ENCODE measurements at regions not wholly inside any gene's neighbourhood (a gene's known extent, or its start where the extent isn't known, plus 50 kb on each side); places are given as distances from the start of the nearest gene placed in this dataset.
"Not testable (repeated sequence)": the region's sequence is repeated elsewhere in the genome, so short reads cannot be mapped to it uniquely, and the experiment has no call there.

DNA sequence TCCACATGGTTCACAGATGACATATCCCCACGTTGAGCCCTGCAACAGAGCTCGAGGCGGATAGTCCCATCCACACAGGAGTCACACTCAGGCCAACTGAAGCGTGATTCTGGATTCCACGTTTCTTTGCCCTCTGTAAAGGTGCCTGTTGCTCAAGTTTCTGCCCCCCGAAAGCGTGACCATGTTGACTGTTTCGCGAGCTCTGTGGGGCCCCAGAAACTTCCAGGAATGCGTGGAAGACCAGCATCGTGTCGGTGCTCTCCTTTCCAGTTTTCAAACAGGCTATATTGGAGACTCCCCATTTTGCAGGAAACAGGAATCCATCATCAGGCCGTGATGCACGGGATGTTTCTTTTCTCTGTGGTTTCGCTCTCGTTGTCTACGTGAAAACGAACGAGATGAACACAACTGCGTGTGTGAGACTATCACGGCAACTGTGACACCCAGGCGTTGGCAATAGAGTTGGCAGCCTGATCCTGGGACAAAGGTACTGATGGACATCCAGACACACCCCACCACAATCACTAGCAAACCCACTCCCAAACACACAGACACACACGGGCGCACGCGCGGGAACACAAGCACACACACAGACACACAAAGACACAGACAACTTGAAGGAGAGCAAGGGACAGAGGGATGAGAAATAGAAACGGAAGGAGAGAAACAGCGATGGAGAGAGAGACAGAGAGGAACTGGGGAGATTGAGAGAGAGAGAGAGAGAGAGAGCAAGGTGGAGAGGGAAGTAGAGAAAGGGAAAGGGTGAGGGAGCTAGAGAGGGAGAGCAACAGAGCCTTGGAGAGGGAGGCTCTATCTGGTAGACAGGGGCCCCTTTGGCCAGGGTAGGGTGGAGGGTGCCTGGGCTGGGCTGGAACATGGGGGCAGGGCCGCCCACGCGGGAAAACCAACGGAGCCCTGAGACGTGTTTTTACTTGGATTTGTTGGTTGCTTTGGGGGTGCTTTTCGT, 1609.3 kb downstream of the SPATA31A7 start:
- Mint-ChIP-seq H3K27me3 (ENCODE audit: low read depth in 3 of 3) (peaks cover 22 to 35% (median 33%) of the 10 kb centered on the region in 3 donors), H3K4me3 (peak overlapping the region; percentile 47 to 74 (median 67)), H3K36me3 (peaks cover 0 to 10% (median 3%) of the 10 kb centered on the region in 3 donors), H3K4me1 (peaks cover 33 to 37% of the 10 kb centered on the region in 2 donors), H3K9me3 (peaks cover 0 to 12% (median 6%) of the 10 kb centered on the region in 6 donors), H3K27ac (peak overlapping the region in 2 of 6 donors; percentile 4)
- DNase-seq = peak in 2 of 3 donors; percentile 16 to 19

DNA sequence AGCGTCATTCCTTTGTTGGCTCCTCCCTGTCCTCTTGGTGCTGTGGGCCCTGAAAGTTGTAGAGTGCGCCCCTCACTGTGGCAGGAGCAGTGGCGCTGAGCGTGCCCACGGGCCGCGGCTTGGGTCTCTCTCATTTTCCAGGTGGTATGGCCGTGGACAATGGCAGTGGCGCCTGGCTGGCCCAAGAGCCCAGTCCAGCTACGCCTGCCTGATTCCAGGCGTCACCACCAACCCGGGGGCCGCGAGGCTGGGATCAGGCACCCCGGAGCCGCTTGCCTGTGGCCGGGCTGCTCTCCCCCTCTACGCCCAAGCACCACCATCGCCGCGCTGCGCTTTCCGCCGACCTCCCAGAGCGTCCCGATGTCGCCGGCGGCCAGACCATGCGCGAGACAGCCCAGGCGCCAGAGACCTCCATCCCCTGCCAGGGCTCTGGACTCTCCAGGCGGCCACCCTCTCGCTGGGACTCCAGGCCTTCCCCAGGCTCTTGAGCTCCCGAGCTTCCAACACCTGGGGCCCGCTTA, 1610.1 kb downstream of the SPATA31A7 start:
- Mint-ChIP-seq H3K4me3 (peak overlapping the region in 4 of 5 donors; percentile 62 to 74 (median 70)), H3K27me3 (ENCODE audit: low read depth in 3 of 3) (peaks cover 22 to 38% (median 36%) of the 10 kb centered on the region in 3 donors), H3K9me3 (peaks cover 0 to 12% (median 6%) of the 10 kb centered on the region in 6 donors), H3K4me1 (peaks cover 33 to 37% of the 10 kb centered on the region in 2 donors), H3K36me3 (peaks cover 0 to 10% (median 3%) of the 10 kb centered on the region in 3 donors)
- DNase-seq = peak in 1 of 3 donors; percentile 14
- H3K27ac Mint-ChIP-seq = not testable (repeated sequence)

DNA sequence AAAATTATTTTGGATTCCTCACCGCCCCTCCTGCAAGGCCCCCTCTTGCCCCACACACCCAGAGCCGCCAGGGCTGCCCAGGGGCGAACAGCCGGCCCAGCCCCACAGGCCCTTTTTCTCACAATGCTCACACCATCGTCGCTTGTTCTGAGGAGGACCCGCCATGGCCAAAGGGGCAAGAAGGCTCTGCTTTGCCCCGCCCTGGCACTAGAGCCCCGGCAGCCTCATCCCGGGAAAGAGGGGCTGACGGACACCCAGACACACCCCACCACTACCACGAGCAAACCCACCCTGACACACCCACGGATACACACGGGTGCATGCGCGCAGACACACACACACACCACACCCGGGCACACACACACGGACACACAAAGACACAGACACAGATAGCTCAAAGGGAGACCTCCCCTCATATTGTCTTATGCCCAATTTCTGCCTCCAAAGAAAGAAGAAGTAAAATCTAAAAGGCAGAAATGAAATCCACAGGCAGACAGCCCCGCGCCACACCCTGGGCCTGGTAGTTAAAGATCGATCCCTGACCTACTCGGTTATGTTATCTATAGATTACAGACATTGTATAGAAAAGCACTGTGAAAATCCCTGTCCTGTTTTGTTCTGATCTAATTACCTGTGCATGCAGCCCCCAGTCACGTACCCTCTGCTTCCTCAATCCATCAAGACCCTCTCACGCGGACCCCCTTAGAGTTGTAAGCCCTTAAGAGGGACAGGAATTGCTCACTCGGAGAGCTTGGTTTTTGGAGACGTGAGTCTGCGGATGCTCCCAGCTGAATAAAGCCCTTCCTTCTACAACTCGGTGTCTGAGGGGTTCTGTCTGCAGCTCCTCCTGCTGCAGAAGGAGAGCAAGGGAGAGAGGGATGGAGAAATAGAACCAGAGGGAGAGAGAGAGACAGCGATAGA, 1610.9 kb downstream of the SPATA31A7 start:
- peak in 1 of 3 donors; percentile 12 for DNase-seq
- Mint-ChIP-seq H3K27me3 (ENCODE audit: low read depth in 3 of 3) (peaks cover 24 to 39% (median 38%) of the 10 kb centered on the region in 3 donors), H3K4me3 (peak overlapping the region; percentile 73 to 81 (median 80)), H3K4me1 (peaks cover 33 to 37% of the 10 kb centered on the region in 2 donors), H3K27ac (peak overlapping the region in 2 of 6 donors; percentile 23 to 43), H3K9me3 (peaks cover 0 to 12% (median 7%) of the 10 kb centered on the region in 6 donors), H3K36me3 (peaks cover 0 to 10% (median 3%) of the 10 kb centered on the region in 3 donors)

DNA sequence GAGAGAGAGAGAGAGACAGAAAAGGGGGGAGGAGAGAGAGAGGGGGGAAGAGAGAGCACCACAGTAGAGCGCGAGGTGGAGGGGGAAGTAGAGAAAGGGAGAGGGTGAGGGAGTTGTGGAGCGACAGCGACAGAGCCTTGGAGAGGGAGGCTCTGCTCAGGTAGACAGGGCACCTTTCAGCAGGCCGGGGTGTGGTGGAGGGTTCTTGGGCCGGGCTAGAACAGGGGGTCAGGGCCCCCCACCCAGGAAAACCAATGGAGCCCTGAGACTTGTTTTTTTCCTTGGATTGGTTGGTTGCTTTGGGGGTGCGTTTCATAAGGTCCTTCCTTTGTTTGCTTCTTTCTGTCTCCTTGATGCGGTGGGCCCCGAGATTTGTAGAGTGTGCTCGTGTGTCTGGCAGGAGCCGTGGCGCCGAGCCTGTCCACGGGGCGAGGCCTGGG, 1611.6 kb downstream of the SPATA31A7 start:
- peaks cover 0 to 10% (median 3%) of the 10 kb centered on the region in 3 donors for H3K36me3 Mint-ChIP-seq

DNA sequence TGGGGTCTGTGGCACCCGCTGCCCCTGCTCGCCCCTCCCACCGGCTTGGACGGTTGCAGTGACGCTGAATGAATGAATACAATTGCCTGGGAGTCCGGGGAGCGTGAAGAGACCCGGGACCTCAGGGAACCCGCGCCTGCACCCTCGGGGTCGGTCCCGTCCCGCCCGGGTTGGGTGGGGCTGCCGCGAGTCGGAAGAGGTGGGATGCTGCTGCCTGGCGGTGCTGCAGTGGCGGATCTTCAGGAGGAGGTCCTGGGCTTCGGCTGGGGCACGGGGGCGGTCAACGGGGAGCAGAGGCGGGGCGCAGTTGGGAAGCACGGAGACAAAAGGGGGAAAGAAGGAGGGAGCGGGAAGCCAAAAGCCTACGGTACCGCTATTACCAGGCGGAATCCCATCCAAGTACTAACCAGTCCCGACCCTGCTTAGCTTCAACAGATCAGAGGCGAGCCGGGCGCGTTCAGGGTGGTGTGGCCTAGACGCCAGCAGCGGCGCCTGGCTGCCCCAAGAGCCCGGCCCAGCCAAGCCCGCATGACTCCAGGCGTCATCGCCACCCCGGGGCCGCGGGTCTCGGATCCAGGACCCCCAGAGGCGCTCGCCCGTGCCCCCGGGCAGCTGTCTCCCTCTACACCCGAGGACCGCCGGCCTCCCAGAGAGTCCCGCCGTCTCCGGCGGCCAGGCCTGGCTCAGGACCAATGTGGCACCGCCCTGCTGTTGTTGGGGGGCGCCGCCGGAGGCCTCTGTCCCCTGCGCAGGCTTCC, 1612.3 kb downstream of the SPATA31A7 start:
- DNase-seq = peak; percentile 72 to 83 (median 75)
- H3K27me3 Mint-ChIP-seq (ENCODE audit: low read depth in 3 of 3) = peaks cover 24 to 39% (median 38%) of the 10 kb centered on the region in 3 donors
- H3K36me3 Mint-ChIP-seq = peaks cover 0 to 10% (median 3%) of the 10 kb centered on the region in 3 donors
- H3K4me1 Mint-ChIP-seq = peaks cover 33 to 37% of the 10 kb centered on the region in 2 donors
- peak overlapping the region; percentile 73 to 81 (median 80) for H3K4me3 Mint-ChIP-seq
- peaks cover under 1 to 12% (median 7%) of the 10 kb centered on the region in 6 donors for H3K9me3 Mint-ChIP-seq
- H3K27ac Mint-ChIP-seq = peak overlapping the region in 1 of 6 donors; percentile 61

More for the DNA sequence above, 1611.6 kb downstream of the SPATA31A7 start:
- peaks cover 33 to 37% of the 10 kb centered on the region in 2 donors for H3K4me1 Mint-ChIP-seq
- peak overlapping the region in 3 of 6 donors; percentile 2 to 56 (median 32) for H3K27ac Mint-ChIP-seq
- DNase-seq = not testable (repeated sequence)
- H3K27me3 Mint-ChIP-seq (ENCODE audit: low read depth in 3 of 3) = peaks cover 24 to 39% (median 38%) of the 10 kb centered on the region in 3 donors
- peaks cover 0 to 12% (median 7%) of the 10 kb centered on the region in 6 donors for H3K9me3 Mint-ChIP-seq
- H3K4me3 Mint-ChIP-seq = peak overlapping the region; percentile 73 to 81 (median 80)

DNA sequence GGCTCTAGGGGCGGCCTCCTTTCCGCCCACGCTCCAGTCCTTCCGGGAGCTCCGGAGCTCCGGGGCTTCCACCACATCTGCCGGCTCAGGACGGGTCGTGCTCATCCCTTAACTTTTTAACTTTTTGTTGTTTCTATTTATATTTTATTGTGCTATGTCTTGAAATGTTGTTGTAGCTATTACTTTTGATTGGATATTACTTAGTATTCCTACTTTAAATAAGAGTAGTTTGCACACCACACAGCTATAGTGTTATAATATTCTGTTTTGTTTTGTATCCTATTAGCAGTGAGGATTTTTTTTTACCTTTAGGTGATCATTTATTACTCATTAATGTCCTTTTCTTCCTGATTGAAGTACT, 1612.9 kb downstream of the SPATA31A7 start:
- H3K36me3 Mint-ChIP-seq = peaks cover 0 to 10% (median 3%) of the 10 kb centered on the region in 3 donors
- peaks cover 33 to 37% of the 10 kb centered on the region in 2 donors for H3K4me1 Mint-ChIP-seq
- peak overlapping the region; percentile 73 to 81 (median 80) for H3K4me3 Mint-ChIP-seq
- peak overlapping the region in 1 of 6 donors; percentile 58 for H3K27ac Mint-ChIP-seq
- H3K9me3 Mint-ChIP-seq = peaks cover 3 to 16% (median 9%) of the 10 kb centered on the region in 6 donors
- DNase-seq = not testable (repeated sequence)
- peaks cover 24 to 39% (median 38%) of the 10 kb centered on the region in 3 donors for H3K27me3 Mint-ChIP-seq (ENCODE audit: low read depth in 3 of 3)

DNA sequence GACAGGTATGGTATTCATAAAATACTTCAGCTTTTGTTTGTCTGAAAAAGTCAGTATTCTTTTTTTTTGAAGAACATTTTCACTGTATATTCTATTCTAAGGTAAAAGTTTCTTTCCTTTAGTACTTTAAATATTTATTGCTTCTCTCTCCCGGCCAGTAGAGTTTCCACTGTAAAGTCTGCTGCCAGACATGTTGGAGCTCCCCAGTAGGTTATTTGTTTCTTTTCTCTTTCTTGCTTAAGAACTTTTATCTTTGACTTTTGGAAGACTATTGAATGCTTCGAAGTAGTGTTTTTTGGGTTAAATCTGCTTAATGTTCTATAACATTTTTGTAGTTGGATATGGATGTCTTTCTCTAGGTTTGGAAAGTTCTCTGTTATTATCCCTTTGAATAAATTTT, 1613.3 kb downstream of the SPATA31A7 start:
- H3K4me1 Mint-ChIP-seq = peaks cover 33 to 37% of the 10 kb centered on the region in 2 donors
- H3K27ac Mint-ChIP-seq = peak overlapping the region in 2 of 6 donors; percentile 5 to 6
- H3K27me3 Mint-ChIP-seq (ENCODE audit: low read depth in 3 of 3) = peaks cover 26 to 41% (median 38%) of the 10 kb centered on the region in 3 donors
- H3K9me3 Mint-ChIP-seq = peaks cover 3 to 16% (median 9%) of the 10 kb centered on the region in 6 donors
- peak overlapping the region; percentile 42 to 81 (median 73) for H3K4me3 Mint-ChIP-seq
- DNase-seq = not testable (repeated sequence)
- H3K36me3 Mint-ChIP-seq = peaks cover 0 to 13% (median 4%) of the 10 kb centered on the region in 3 donors

DNA sequence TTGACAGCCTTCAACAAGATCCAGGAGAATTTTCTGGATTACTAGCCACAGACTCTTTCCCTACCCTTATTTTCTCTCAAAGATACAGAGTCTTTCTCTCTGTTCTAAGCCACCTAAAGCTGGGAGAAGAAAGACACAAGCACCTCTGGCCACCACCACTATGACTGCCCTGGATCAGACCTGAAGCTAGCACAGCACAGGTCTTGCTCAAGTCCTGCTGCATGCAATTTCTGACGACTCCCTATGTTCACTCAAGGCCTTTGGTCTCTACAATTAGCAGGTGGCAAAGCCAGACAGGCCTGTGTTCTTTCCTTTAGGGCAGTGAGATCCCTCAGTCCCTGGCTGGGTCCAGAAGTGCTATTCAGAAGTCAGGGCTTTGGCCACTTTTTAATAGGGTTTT, 1614.5 kb downstream of the SPATA31A7 start:
- H3K4me3 Mint-ChIP-seq, H3K27ac Mint-ChIP-seq, DNase-seq: not testable (repeated sequence)

DNA sequence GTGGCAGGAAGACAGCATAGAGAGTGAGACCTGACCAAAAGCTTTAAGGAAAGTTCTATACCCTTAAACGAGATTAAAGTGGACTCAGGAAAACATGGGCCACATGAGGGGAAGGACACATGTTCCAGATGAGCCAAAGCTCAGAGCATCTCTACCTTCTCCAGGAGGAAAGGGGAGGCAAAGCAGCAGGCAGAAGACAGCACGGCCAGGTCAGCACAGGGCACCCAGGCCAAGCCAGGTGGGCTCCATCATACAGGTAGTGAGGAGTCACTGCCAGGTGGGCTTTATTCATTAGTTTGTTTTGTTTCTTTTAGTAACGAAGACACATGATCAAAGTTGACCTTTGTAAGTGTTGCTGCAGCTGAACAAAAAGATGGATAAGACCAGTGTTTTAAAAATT, 1617.6 kb downstream of the SPATA31A7 start:
- DNase-seq, H3K9me3 Mint-ChIP-seq, H3K4me3 Mint-ChIP-seq, H3K27ac Mint-ChIP-seq, H3K36me3 Mint-ChIP-seq: not testable (repeated sequence)
- Mint-ChIP-seq H3K4me1 (peaks cover 6 to 10% of the 10 kb centered on the region in 2 donors), H3K27me3 (ENCODE audit: low read depth in 3 of 3) (peaks cover 5 to 16% (median 11%) of the 10 kb centered on the region in 3 donors)

More for the DNA sequence above, 1614.5 kb downstream of the SPATA31A7 start:
- peaks cover 3 to 13% (median 8%) of the 10 kb centered on the region in 6 donors for H3K9me3 Mint-ChIP-seq
- peaks cover 27 to 30% of the 10 kb centered on the region in 2 donors for H3K4me1 Mint-ChIP-seq
- H3K27me3 Mint-ChIP-seq (ENCODE audit: low read depth in 3 of 3) = peaks cover 20 to 36% (median 32%) of the 10 kb centered on the region in 3 donors
- peaks cover 0 to 13% (median 6%) of the 10 kb centered on the region in 3 donors for H3K36me3 Mint-ChIP-seq

DNA sequence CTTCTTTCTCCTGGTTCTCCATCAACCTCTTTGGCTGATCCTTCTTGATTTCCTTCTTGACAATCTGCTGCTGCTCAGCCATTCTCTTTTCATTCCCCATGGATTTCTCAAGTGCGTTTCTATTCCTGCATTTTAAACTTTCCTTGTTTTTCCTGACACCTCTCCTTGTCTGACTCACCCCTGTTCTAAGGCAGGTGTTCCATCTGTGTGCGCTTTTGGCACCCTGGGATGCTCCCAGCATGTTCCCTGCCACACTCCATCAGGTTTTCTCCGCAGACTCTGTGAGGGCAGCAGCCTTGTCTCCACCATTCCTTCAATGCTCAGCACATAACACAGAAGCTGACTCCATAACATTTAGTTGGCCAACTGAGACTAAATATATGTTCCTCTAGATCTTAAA, 1618.2 kb downstream of the SPATA31A7 start:
- H3K4me1 Mint-ChIP-seq, DNase-seq, H3K36me3 Mint-ChIP-seq, H3K27ac Mint-ChIP-seq, H3K9me3 Mint-ChIP-seq, H3K4me3 Mint-ChIP-seq: not testable (repeated sequence)
- peaks cover 5 to 11% (median 5%) of the 10 kb centered on the region in 3 donors for H3K27me3 Mint-ChIP-seq (ENCODE audit: low read depth in 3 of 3)

DNA sequence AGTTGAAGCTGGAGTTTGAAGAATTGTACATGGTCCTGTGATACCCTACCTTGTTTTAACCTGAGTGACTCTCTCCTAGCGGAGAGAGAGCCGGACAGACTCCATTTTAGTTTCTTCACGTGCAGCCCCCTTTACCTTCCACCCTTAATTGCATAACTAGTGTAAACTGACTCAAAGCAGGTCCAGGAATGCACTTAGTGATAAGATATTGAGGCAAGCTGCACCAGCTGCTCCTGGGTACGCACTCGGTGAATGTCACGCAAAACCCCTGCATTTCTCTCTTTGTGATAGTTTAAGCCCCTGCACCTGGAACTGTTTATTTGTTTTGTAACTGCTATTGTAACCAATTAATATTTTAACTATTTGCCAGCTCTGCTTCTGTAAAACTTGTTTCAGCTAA, 1620.5 kb downstream of the SPATA31A7 start:
- not testable (repeated sequence) for H3K36me3 Mint-ChIP-seq; H3K4me1 Mint-ChIP-seq; DNase-seq; H3K27ac Mint-ChIP-seq; H3K4me3 Mint-ChIP-seq; H3K27me3 Mint-ChIP-seq (ENCODE audit: low read depth in 3 of 3)
- H3K9me3 Mint-ChIP-seq = peaks cover 2 to 10% (median 8%) of the 10 kb centered on the region in 6 donors

DNA sequence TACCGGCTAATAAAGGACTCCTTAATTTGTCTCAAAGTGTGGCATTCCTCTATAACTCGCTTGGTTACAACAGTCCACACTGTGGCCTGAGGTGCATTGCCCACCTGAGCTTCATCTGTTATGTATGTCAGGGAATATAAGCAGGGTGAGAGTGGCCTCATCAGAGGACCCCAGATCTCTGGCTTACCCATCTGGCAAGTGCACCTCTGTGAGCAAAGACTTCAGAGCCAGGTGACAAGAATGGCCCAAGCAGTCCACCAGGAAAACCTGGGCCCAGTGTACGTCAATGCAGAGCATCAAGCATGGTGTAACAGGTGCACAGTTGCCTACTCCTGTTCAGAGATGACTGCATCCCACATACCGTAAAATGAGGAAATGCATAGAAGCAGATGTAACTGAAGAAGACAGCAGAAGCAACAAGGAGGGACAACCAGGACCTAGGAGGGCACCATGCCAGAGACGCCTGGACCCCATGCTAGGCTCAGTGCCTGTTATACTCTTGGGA, 1621.0 kb downstream of the SPATA31A7 start:
- peaks cover 0 to 10% (median 4%) of the 10 kb centered on the region in 6 donors for H3K9me3 Mint-ChIP-seq
- H3K36me3 Mint-ChIP-seq; H3K4me1 Mint-ChIP-seq; H3K27ac Mint-ChIP-seq; DNase-seq; H3K27me3 Mint-ChIP-seq (ENCODE audit: low read depth in 3 of 3); H3K4me3 Mint-ChIP-seq: not testable (repeated sequence)
